ENCODE measurements at regions not wholly inside any gene's neighbourhood (a gene's known extent, or its start where the extent isn't known, plus 50 kb on each side); places are given as distances from the start of the nearest gene placed in this dataset.

- no peaks in the 10 kb centered on the region for H3K36me3 ChIP-seq
- peaks cover 0 to 4% (median 0%) of the 10 kb centered on the region in 4 donors for H3K27me3 ChIP-seq
- H3K4me3 ChIP-seq = no peak overlapping the region
- H3K9me3 ChIP-seq = peaks cover 0 to 7% (median 6%) of the 10 kb centered on the region in 4 donors
- 40% methylated on average over 3 of the region's 3 CpGs for WGBS
- no peak overlapping the region for H3K27ac ChIP-seq (replicated peaks in 1 of 4)
- intact Hi-C loops (cut with DNase I) = no loop called here
- no peak for DNase-seq (ENCODE audit: extremely low spot score)
- H3K4me1 ChIP-seq = no peaks in the 10 kb centered on the region
- TF ChIP-seq POLR2A (IDR thresholded peaks at IDR 0.05; ENCODE audit: low read depth) = no peak
- TF ChIP-seq POLR2AphosphoS5 (IDR thresholded peaks at IDR 0.05) = no peak
- no peak for TF ChIP-seq EP300 (IDR thresholded peaks at IDR 0.05)
- no peak for TF ChIP-seq CTCF (IDR thresholded peaks at IDR 0.05)
Measured at GRCh38 chr5:77924081-77924480, 147.9 kb upstream of the TBCA start.

GRCh38 chr5:77923666-77924065 is 147.5 kb upstream of the TBCA start:
- intact Hi-C loops (cut with DNase I) = no loop called here
- DNase-seq (ENCODE audit: extremely low spot score) = no peak
- no peaks in the 10 kb centered on the region for H3K36me3 ChIP-seq
- H3K27me3 ChIP-seq = peaks cover 0 to 4% (median 0%) of the 10 kb centered on the region in 4 donors
- peaks cover 0 to 7% (median 6%) of the 10 kb centered on the region in 4 donors for H3K9me3 ChIP-seq
- no peak overlapping the region for H3K4me3 ChIP-seq
- H3K4me1 ChIP-seq = no peaks in the 10 kb centered on the region
- TF ChIP-seq POLR2A (IDR thresholded peaks at IDR 0.05; ENCODE audit: low read depth) (no peak), CTCF (IDR thresholded peaks at IDR 0.05) (no peak), EP300 (IDR thresholded peaks at IDR 0.05) (no peak), POLR2AphosphoS5 (IDR thresholded peaks at IDR 0.05) (no peak)
- no peak overlapping the region for H3K27ac ChIP-seq (replicated peaks in 1 of 4)
- 77% methylated on average over 4 of the region's 4 CpGs for WGBS

GRCh38 chr5:77921094-77921768 is 145.1 kb upstream of the TBCA start:
- no peak for TF ChIP-seq EP300 (IDR thresholded peaks at IDR 0.05)
- no peak for TF ChIP-seq POLR2AphosphoS5 (IDR thresholded peaks at IDR 0.05)
- no peak for TF ChIP-seq POLR2A (IDR thresholded peaks at IDR 0.05; ENCODE audit: low read depth)
- no peak for TF ChIP-seq CTCF (IDR thresholded peaks at IDR 0.05)
- no peak overlapping the region for H3K4me3 ChIP-seq
- no peaks in the 10 kb centered on the region for H3K36me3 ChIP-seq
- WGBS = 93% methylated on average over 4 of the region's 4 CpGs
- peaks cover 0 to 6% (median 4%) of the 10 kb centered on the region in 4 donors for H3K9me3 ChIP-seq
- no peak overlapping the region for H3K27ac ChIP-seq (replicated peaks in 1 of 4)
- intact Hi-C loops (cut with DNase I) = no loop called here
- DNase-seq (ENCODE audit: extremely low spot score) = no peak
- no peaks in the 10 kb centered on the region for H3K4me1 ChIP-seq
- peaks cover 0 to 4% (median 0%) of the 10 kb centered on the region in 4 donors for H3K27me3 ChIP-seq

- Histone ChIP-seq H3K4me3 (no peak overlapping the region), H3K9me3 (no peaks in the 10 kb centered on the region), H3K27ac (replicated peaks in 1 of 4) (no peak overlapping the region), H3K4me1 (no peaks in the 10 kb centered on the region), H3K27me3 (no peaks in the 10 kb centered on the region), H3K36me3 (no peaks in the 10 kb centered on the region)
- intact Hi-C loops (cut with DNase I) = no loop called here
- no peak for DNase-seq (ENCODE audit: extremely low spot score)
- no peak for TF ChIP-seq CTCF (IDR thresholded peaks at IDR 0.05)
- TF ChIP-seq EP300 (IDR thresholded peaks at IDR 0.05) = no peak
- TF ChIP-seq POLR2AphosphoS5 (IDR thresholded peaks at IDR 0.05) = no peak
- no peak for TF ChIP-seq POLR2A (IDR thresholded peaks at IDR 0.05; ENCODE audit: low read depth)
- WGBS = 63% methylated on average over 5 of the region's 5 CpGs
Measured at GRCh38 chr5:77920359-77921058, 144.4 kb upstream of the TBCA start.
